PC-3 (cell line): ENCODE measurements at regions not wholly inside any gene's neighbourhood (a gene's known extent, or its start where the extent isn't known, plus 50 kb on each side); places are given as distances from the start of the nearest gene placed in this dataset.

Experiments used
- EZH2 ChIP-seq: fragments of 300-600 bp; sonication (generic); IDR thresholded peaks from one replicate; pipeline ENCODE4 v1.6.1; 2017; ENCODE audit warnings: antibody characterized with exemption, mild to moderate bottlenecking, low read length; ENCODE audit not compliant: unreplicated experiment
- EZH2phosphoT487 ChIP-seq: fragments of 300-600 bp; sonication (generic); IDR thresholded peaks from 2 replicates; pipeline ENCODE4 v1.6.1; 2018; ENCODE audit warnings: mild to moderate bottlenecking, antibody characterized with exemption, low read length, borderline replicate concordance
- TF ChIP-seq, protein P1 (sequence below): fragments of 300-600 bp; sonication (generic); conservative IDR thresholded peaks from 2 replicates; pipeline ENCODE4 v1.5.1; 2017; ENCODE audit warnings: antibody characterized with exemption, low read depth, mild to moderate bottlenecking, low read length

DNA sequence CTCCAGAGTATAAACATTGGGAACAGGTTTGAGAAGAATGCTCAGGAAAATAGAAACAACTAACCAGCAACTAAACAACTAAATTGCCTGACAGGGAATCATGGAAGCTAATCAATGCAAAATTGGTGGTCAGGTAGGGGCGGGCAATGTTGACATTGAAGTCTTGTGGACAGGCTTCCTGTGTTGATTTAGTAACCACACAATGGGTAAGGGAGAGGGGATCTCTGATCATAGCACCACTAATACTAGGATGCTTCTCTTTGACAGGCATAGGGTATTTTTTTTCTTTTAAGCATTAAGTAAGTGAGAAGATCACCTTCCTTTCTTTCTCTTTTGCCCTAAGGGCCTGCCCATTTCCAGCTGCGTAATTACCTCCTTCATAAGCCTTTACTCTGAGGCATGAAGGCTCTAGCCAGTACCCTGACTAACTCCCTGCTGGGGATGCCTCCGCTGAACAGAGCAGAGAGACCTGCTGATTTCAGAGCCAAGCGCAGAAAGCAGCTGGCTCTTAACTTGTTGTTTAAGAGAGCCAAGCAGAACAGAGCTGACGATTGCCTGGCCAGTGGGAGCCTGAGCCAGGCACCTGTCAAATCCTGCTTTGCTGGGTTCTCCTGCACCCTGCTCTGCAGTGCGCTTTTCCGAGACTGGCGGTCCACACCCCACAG is 118.7 kb downstream of the BMP2 start:
- TF ChIP-seq EZH2phosphoT487 (no peak), EZH2 (no peak)
- TF ChIP-seq, protein P1, sequence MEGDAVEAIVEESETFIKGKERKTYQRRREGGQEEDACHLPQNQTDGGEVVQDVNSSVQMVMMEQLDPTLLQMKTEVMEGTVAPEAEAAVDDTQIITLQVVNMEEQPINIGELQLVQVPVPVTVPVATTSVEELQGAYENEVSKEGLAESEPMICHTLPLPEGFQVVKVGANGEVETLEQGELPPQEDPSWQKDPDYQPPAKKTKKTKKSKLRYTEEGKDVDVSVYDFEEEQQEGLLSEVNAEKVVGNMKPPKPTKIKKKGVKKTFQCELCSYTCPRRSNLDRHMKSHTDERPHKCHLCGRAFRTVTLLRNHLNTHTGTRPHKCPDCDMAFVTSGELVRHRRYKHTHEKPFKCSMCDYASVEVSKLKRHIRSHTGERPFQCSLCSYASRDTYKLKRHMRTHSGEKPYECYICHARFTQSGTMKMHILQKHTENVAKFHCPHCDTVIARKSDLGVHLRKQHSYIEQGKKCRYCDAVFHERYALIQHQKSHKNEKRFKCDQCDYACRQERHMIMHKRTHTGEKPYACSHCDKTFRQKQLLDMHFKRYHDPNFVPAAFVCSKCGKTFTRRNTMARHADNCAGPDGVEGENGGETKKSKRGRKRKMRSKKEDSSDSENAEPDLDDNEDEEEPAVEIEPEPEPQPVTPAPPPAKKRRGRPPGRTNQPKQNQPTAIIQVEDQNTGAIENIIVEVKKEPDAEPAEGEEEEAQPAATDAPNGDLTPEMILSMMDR = no peak
